ENCODE measurements at regions not wholly inside any gene's neighbourhood (a gene's known extent, or its start where the extent isn't known, plus 50 kb on each side); places are given as distances from the start of the nearest gene placed in this dataset.

DNA sequence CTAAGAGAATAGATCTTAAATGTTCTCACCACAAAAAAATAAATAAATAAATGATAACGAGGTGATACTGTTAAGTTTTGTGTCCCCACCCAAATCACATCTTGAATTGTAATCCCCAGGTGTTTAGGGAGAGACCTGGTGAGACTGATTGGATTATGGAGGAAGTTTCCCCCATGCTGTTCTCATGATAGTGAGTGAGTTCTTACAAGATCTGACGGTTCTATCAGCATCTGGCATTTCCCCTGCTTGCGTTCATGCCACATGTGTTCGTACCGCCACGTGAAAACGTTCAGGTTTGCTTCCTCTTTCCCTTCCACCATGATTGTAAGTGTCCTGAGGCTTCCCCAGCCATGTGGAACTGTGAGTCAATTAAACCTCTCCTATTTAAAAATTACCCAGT is 1514.8 kb upstream of the TENM4 start:
- TF ChIP-seq CTCF (IDR thresholded peaks at IDR 0.05; ENCODE audit: extremely low read depth, insufficient read depth, missing control alignments), result no peak
- DNase-seq (ENCODE audit: low spot score), result no peak
- in situ Hi-C loops (cut with MboI; ENCODE audit: low pct_unique_long_range_greater_than_20kb, low sequenced_read_pairs, unreplicated experiment), result no loop called here

DNA sequence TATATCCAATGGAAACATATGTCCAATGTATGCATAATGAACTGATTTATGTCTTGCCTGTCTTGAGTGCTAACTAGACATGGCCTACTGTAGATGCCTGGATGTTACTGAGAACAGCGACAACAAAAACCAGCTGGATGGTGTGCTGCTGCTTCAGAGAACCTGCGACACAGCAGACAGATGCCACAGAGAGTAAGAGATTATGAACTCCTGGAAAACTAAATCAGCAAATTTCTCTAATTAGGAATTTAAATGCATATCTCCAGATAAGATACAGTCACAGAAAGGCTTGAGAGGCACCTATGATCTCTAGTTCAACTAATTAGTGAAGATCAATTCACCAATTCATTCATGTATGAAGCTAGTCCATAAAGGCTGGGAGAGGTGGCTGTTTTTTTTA is 1508.0 kb upstream of the TENM4 start:
- TF ChIP-seq CTCF (IDR thresholded peaks at IDR 0.05; ENCODE audit: extremely low read depth, insufficient read depth, missing control alignments), result no peak
- DNase-seq (ENCODE audit: low spot score), result no peak
- in situ Hi-C loops (cut with MboI; ENCODE audit: low pct_unique_long_range_greater_than_20kb, low sequenced_read_pairs, unreplicated experiment), result no loop called here

- DNase-seq (ENCODE audit: low spot score), result no peak
- no peak for TF ChIP-seq CTCF (IDR thresholded peaks at IDR 0.05; ENCODE audit: extremely low read depth, insufficient read depth, missing control alignments)
- in situ Hi-C loops (cut with MboI; ENCODE audit: low pct_unique_long_range_greater_than_20kb, low sequenced_read_pairs, unreplicated experiment), result no loop called here
Observed at GRCh38 chr11:80944758-80945157, 1503.9 kb upstream of the TENM4 start.

- no peak for DNase-seq (ENCODE audit: low spot score)
- TF ChIP-seq CTCF (IDR thresholded peaks at IDR 0.05; ENCODE audit: extremely low read depth, insufficient read depth, missing control alignments), result no peak
- in situ Hi-C loops (cut with MboI; ENCODE audit: low pct_unique_long_range_greater_than_20kb, low sequenced_read_pairs, unreplicated experiment), result no loop called here
Observed at GRCh38 chr11:80943226-80943625, 1502.4 kb upstream of the TENM4 start.

DNA sequence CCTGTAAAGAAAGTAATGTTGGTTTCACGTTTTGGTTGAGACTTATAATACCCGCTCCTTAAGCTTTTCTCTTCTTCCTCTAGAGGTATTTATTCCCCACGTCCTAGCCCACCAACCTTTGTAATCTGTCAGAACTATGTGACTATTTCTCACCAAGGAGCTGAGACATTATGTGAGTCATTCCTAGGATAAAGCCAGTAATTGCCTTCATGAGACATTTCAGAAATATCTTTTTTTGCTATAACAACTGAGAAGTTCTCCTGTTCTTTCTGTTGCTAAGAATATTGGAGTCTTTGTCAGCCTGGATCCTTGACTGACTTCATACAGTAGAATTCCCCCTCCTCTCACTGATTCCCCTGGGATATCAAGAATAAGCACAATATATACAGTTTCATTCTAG is 1497.0 kb upstream of the TENM4 start:
- TF ChIP-seq CTCF (IDR thresholded peaks at IDR 0.05; ENCODE audit: extremely low read depth, insufficient read depth, missing control alignments), result no peak
- no peak for DNase-seq (ENCODE audit: low spot score)
- in situ Hi-C loops (cut with MboI; ENCODE audit: low pct_unique_long_range_greater_than_20kb, low sequenced_read_pairs, unreplicated experiment), result no loop called here

DNA sequence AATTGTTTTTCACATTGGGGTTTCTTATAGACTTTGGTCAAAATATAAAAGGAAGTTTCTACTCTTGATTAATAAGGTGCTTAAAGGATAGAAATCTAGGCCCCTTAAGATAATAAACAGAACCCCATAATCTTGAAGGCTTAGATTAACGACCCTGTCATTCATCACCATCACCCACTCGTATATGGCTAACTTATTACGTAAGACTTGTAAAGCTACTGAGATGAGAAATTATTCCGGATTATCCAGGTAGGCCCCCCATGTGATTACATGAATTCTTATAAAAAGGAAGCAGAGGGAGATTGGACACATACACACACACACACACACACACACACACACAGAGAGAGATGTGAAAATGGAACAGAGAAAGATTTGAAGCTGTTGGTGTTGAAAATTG is 1489.2 kb upstream of the TENM4 start:
- in situ Hi-C loops (cut with MboI; ENCODE audit: low pct_unique_long_range_greater_than_20kb, low sequenced_read_pairs, unreplicated experiment), result no loop called here
- no peak for DNase-seq (ENCODE audit: low spot score)
- TF ChIP-seq CTCF (IDR thresholded peaks at IDR 0.05; ENCODE audit: extremely low read depth, insufficient read depth, missing control alignments), result no peak

Data from GM13977 (cell line).